Left colon (tissue), 2 donors: ENCODE measurements at regions not wholly inside any gene's neighbourhood (a gene's known extent, or its start where the extent isn't known, plus 50 kb on each side); places are given as distances from the start of the nearest gene placed in this dataset.

Source experiments
- ATAC-seq: fragments of 200-7000 bp; cut with Tn5 transposase; one replicate; pipeline ENCODE4 v1.9.1; 2020; ENCODE audit warnings: mild to moderate bottlenecking, moderate library complexity
- DNase-seq, 2 donors: peaks; one replicate each; pipeline ENCODE4 v3.0.0-alpha.2; 2020
- intact Hi-C, 2 donors: fragments of 100-400 bp; cut with DNase I in 1 of 2; cut with micrococcal nuclease in 1 of 2; formaldehyde crosslinking; loops; one replicate each; pipeline versions ENCODE4 v1.11.2 to v1.14.0; 2022; cut with DNase I, micrococcal nuclease
- donor health status: DM: no; HTN: no; CAD: no.
- donor health status: DM: yes; HTN: yes; CAD: no.

GRCh38 chr3:181311186-181311585 lies 321.6 kb upstream of the DNAJC19 start:
- DNase-seq (no peak), ATAC-seq (no peak)
- intact Hi-C loops = no loop called here

- ATAC-seq (no peak), DNase-seq (no peak)
- intact Hi-C loops = no loop called here
Observed at GRCh38 chr3:181302960-181303359, 313.4 kb upstream of the DNAJC19 start.

- intact Hi-C loops = no loop called here
- ATAC-seq (no peak), DNase-seq (no peak)
Observed at GRCh38 chr3:181300033-181300432, 310.5 kb upstream of the DNAJC19 start.

- DNase-seq (no peak), ATAC-seq (no peak)
- intact Hi-C loops = no loop called here
Observed at GRCh38 chr3:181298421-181298820, 308.9 kb upstream of the DNAJC19 start.

- ATAC-seq (no peak), DNase-seq (no peak)
- intact Hi-C loops = no loop called here
Observed at GRCh38 chr3:181292984-181293383, 303.4 kb upstream of the DNAJC19 start.

- intact Hi-C loops = no loop called here
- ATAC-seq = no peak
- no peak for DNase-seq
Observed at GRCh38 chr3:181290941-181291340, 301.4 kb upstream of the DNAJC19 start.

- DNase-seq (no peak), ATAC-seq (no peak)
- intact Hi-C loops = no loop called here
Observed at GRCh38 chr3:181289306-181289705, 299.8 kb upstream of the DNAJC19 start.

GRCh38 chr3:181288145-181288544 lies 298.6 kb upstream of the DNAJC19 start:
- ATAC-seq (no peak), DNase-seq (no peak)
- intact Hi-C loops = no loop called here

- intact Hi-C loops = no loop called here
- no peak for ATAC-seq
- DNase-seq = no peak
Observed at GRCh38 chr3:181279239-181279565, 289.7 kb upstream of the DNAJC19 start.

GRCh38 chr3:181278468-181279238 lies 289.1 kb upstream of the DNAJC19 start:
- DNase-seq = no peak
- no peak for ATAC-seq
- intact Hi-C loops = no loop called here

- no peak for DNase-seq
- intact Hi-C loops = no loop called here
- no peak for ATAC-seq
Observed at GRCh38 chr3:181276358-181276896, 286.9 kb upstream of the DNAJC19 start.

- intact Hi-C loops = no loop called here
- ATAC-seq (no peak), DNase-seq (no peak)
Observed at GRCh38 chr3:181274025-181274424, 284.5 kb upstream of the DNAJC19 start.

- intact Hi-C loops = no loop called here
- ATAC-seq = no peak
- no peak for DNase-seq
Observed at GRCh38 chr3:181267312-181267711, 277.8 kb upstream of the DNAJC19 start.

GRCh38 chr3:181265750-181266333 lies 276.3 kb upstream of the DNAJC19 start:
- DNase-seq (no peak), ATAC-seq (no peak)
- intact Hi-C loops = no loop called here

GRCh38 chr3:181264486-181264885 lies 274.9 kb upstream of the DNAJC19 start:
- no peak for ATAC-seq
- intact Hi-C loops = no loop called here
- no peak for DNase-seq

- no peak for DNase-seq
- intact Hi-C loops = no loop called here
- no peak for ATAC-seq
Observed at GRCh38 chr3:181253796-181254195, 264.3 kb upstream of the DNAJC19 start.

- intact Hi-C loops = no loop called here
- DNase-seq (no peak), ATAC-seq (no peak)
Observed at GRCh38 chr3:181252631-181253030, 263.1 kb upstream of the DNAJC19 start.

GRCh38 chr3:181250714-181251113 lies 261.2 kb upstream of the DNAJC19 start:
- ATAC-seq = no peak

GRCh38 chr3:181239441-181239840 lies 249.9 kb upstream of the DNAJC19 start:
- DNase-seq (no peak), ATAC-seq (no peak)
- intact Hi-C loops = no loop called here

More at GRCh38 chr3:181250714-181251113, 261.2 kb upstream of the DNAJC19 start:
- no peak for DNase-seq
- intact Hi-C loops = no loop called here

- ATAC-seq (no peak), DNase-seq (no peak)
- intact Hi-C loops = no loop called here
Observed at GRCh38 chr3:181230258-181230657, 240.7 kb upstream of the DNAJC19 start.

GRCh38 chr3:181213347-181213746 lies 223.8 kb upstream of the DNAJC19 start:
- intact Hi-C loops = no loop called here
- no peak for DNase-seq
- ATAC-seq = no peak
